Upper lobe of left lung (tissue), 4 donors: ENCODE measurements at regions not wholly inside any gene's neighbourhood (a gene's known extent, or its start where the extent isn't known, plus 50 kb on each side); places are given as distances from the start of the nearest gene placed in this dataset.

Experiments used
- EP300 ChIP-seq, 4 donors: sonication (generic); formaldehyde crosslinking; IDR thresholded peaks; one replicate each; pipeline ENCODE4 v1.5.1; 2017; ENCODE audit warnings: antibody characterized with exemption in 4 of 4, control low read depth in 2 of 4
- POLR2A ChIP-seq, 4 donors: fragments of 450-650 bp; IDR thresholded peaks; one replicate each; pipeline ENCODE4 v1.5.1; 2016 to 2017; ENCODE audit warnings: antibody characterized with exemption in 4 of 4, mild to moderate bottlenecking in 2 of 4
- POLR2AphosphoS5 ChIP-seq, 2 donors: sonication (generic); formaldehyde crosslinking; IDR thresholded peaks; one replicate each; pipeline ENCODE4 v1.5.1; 2017; ENCODE audit warnings: antibody characterized with exemption in 2 of 2
- TF ChIP-seq, protein P1 (sequence below), 6 experiments: fragments of 450-650 bp in 4 of 6; fragments of 200-600 bp in 2 of 6; sonication (generic) in 2 of 6; IDR thresholded peaks; one replicate each; pipeline ENCODE4 v1.5.1; 2016 to 2019; ENCODE audit warnings: antibody characterized with exemption in 6 of 6

DNA sequence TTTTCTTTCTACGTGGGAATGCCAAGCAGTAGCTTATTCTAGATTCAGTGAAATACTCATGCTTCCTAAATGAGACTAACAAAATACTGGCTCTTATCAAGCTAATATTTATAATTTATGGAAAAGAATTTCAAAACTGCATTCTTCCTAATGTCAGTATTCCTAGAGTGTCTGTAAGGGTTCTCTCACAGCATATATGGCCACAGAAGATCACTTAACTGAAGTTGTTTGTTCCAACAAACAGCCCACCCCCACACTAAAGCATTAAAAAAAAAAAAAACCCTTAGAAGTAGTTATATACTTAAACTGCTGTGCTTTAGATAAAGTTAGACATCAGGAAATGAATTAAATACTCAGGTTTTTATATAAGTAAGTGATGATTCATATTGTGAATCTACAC lies 247.7 kb upstream of the HSF2 start:
- TF ChIP-seq, protein P1, sequence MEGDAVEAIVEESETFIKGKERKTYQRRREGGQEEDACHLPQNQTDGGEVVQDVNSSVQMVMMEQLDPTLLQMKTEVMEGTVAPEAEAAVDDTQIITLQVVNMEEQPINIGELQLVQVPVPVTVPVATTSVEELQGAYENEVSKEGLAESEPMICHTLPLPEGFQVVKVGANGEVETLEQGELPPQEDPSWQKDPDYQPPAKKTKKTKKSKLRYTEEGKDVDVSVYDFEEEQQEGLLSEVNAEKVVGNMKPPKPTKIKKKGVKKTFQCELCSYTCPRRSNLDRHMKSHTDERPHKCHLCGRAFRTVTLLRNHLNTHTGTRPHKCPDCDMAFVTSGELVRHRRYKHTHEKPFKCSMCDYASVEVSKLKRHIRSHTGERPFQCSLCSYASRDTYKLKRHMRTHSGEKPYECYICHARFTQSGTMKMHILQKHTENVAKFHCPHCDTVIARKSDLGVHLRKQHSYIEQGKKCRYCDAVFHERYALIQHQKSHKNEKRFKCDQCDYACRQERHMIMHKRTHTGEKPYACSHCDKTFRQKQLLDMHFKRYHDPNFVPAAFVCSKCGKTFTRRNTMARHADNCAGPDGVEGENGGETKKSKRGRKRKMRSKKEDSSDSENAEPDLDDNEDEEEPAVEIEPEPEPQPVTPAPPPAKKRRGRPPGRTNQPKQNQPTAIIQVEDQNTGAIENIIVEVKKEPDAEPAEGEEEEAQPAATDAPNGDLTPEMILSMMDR (IDR thresholded peaks at IDR 0.05): no peak
- TF ChIP-seq POLR2AphosphoS5 (IDR thresholded peaks at IDR 0.05): no peak
- TF ChIP-seq POLR2A (IDR thresholded peaks at IDR 0.05): no peak
- TF ChIP-seq EP300 (IDR thresholded peaks at IDR 0.05): no peak
